Breast epithelium (tissue), 3 donors: ENCODE measurements at regions not wholly inside any gene's neighbourhood (a gene's known extent, or its start where the extent isn't known, plus 50 kb on each side); places are given as distances from the start of the nearest gene placed in this dataset.

Source experiments
- CTCF ChIP-seq, 3 donors: fragments of 450-650 bp; IDR thresholded peaks; one replicate each; pipeline ENCODE4 v1.5.1; 2016 to 2017; ENCODE audit warnings: antibody characterized with exemption in 3 of 3, mild to moderate bottlenecking in 3 of 3, moderate library complexity in 3 of 3
- POLR2A ChIP-seq: fragments of 450-650 bp; IDR thresholded peaks from one replicate; pipeline ENCODE4 v1.6.1; 2016; ENCODE audit warnings: antibody characterized with exemption, mild to moderate bottlenecking, moderate library complexity
- POLR2AphosphoS5 ChIP-seq, 3 donors: sonication (generic); formaldehyde crosslinking; IDR thresholded peaks; one replicate each; pipeline ENCODE4 v1.6.1; 2017; ENCODE audit warnings: antibody characterized with exemption in 3 of 3

GRCh38 chr12:25348593-25348895, 97.8 kb upstream of the KRAS start:
- no peak for TF ChIP-seq CTCF (IDR thresholded peaks at IDR 0.05)
- TF ChIP-seq POLR2AphosphoS5 (IDR thresholded peaks at IDR 0.05), result no peak
- TF ChIP-seq POLR2A, result no peak
